K562 (cell line): ENCODE measurements at regions not wholly inside any gene's neighbourhood (a gene's known extent, or its start where the extent isn't known, plus 50 kb on each side); places are given as distances from the start of the nearest gene placed in this dataset.

Experiments used
- ATAC-seq: fragments of 200-7000 bp; cut with Tn5 transposase; 3 replicates; pipeline ENCODE4 v1.9.1; 2020; ENCODE audit warnings: moderate library complexity
- BruUV-seq: library from RNA; stranded (reverse); fragments of 400-500 nt; replicated peaks from 2 replicates; lab custom pipeline; 2021; lab: Mats Ljungman, UMichigan
- CTCF ChIA-PET: fragments of 300-600 bp; formaldehyde crosslinking; extraction: SDS; loops from one replicate; lab custom pipeline; 2021; ENCODE audit warnings: low intra/inter-chr PET ratio; lab: Yijun Ruan, JAX
- POLR2A ChIA-PET: fragments of 300-600, 350-650 bp; sonication (Branson Sonifier 250); formaldehyde crosslinking; extraction: SDS; loops from one replicate; lab custom pipeline; 2021; ENCODE audit warnings: antibody characterized with exemption, inconsistent platforms; lab: Yijun Ruan, JAX
- DNase-seq, 4 experiments: peaks; one replicate each; pipeline versions ENCODE4 v3.0.0 to v3.0.0-alpha.2; 2011 to 2018; ENCODE audit warnings: low spot score in 3 of 4, mixed read lengths in 3 of 4; ENCODE audit errors: extremely low read depth in 1 of 4
- FAIRE-seq: peaks from 2 replicates; lab custom pipeline; 2011; peaks lifted over from hg19 to GRCh38; lab: Jason Lieb, UNC
- H2AFZ ChIP-seq: 2 replicates; pipeline ENCODE4 v1.6.0; 2011; ENCODE audit warnings: low read depth, low read length, control low read depth, inconsistent platforms
- H3K27ac ChIP-seq: fragments of 200-600 bp; 3 replicates; pipeline ENCODE4 v1.8.0; 2011; ENCODE audit warnings: low read depth, mild to moderate bottlenecking, control low read depth, inconsistent platforms, low read length, moderate library complexity, mixed read lengths; ENCODE audit errors: extremely low read depth
- H3K27me3 ChIP-seq, 2 experiments: fragments of 300-600 bp in 1 of 2; 2 replicates in 1 of 2; 3 replicates in 1 of 2; pipeline versions ENCODE4 v1.6.0 to v1.8.0; 2011; ENCODE audit warnings: inconsistent platforms in 2 of 2, low read length in 2 of 2, mild to moderate bottlenecking in 1 of 2, mixed read lengths in 1 of 2, moderate library complexity in 1 of 2; ENCODE audit not compliant: control insufficient read depth in 2 of 2, insufficient read depth in 2 of 2
- H3K36me3 ChIP-seq: fragments of 300-600 bp; 3 replicates; pipeline ENCODE4 v1.8.0; 2011; ENCODE audit warnings: mild to moderate bottlenecking, low read length, inconsistent platforms; ENCODE audit not compliant: control insufficient read depth, insufficient read depth
- H3K4me1 ChIP-seq, 2 experiments: fragments of 200-600 bp in 1 of 2; replicated peaks in 1 of 2; 2 replicates in 1 of 2; 3 replicates in 1 of 2; pipeline versions ENCODE4 v1.5.1 to v1.8.0; 2011; ENCODE audit warnings: inconsistent platforms in 2 of 2, low read length in 2 of 2, mild to moderate bottlenecking in 1 of 2, mixed read lengths in 1 of 2, moderate library complexity in 1 of 2; ENCODE audit not compliant: control insufficient read depth in 2 of 2, insufficient read depth in 2 of 2
- H3K4me2 ChIP-seq: 2 replicates; pipeline ENCODE4 v1.6.1; 2011; ENCODE audit warnings: low read length, control low read depth, inconsistent platforms, mixed read lengths; ENCODE audit not compliant: insufficient read depth
- H3K4me3 ChIP-seq: fragments of 200-600 bp; sonication (generic), shearing (Covaris generic); 2 replicates; pipeline ENCODE4 v1.5.1; 2016; ENCODE audit warnings: control low read depth, inconsistent platforms
- H3K79me2 ChIP-seq: fragments of 200-600 bp; 3 replicates; pipeline ENCODE4 v1.8.0; 2011; ENCODE audit warnings: low read length, inconsistent platforms; ENCODE audit not compliant: control insufficient read depth, insufficient read depth
- H3K9ac ChIP-seq, 2 experiments: 2 replicates each; pipeline versions ENCODE4 v1.6.0 to v1.6.1; 2011; ENCODE audit warnings: low read depth in 2 of 2, low read length in 2 of 2, control low read depth in 1 of 2, inconsistent platforms in 1 of 2, mild to moderate bottlenecking in 1 of 2, mixed read lengths in 1 of 2; ENCODE audit not compliant: insufficient read depth in 1 of 2
- H3K9me1 ChIP-seq: one replicate; pipeline ENCODE4 v1.6.0; 2011; ENCODE audit warnings: inconsistent platforms, mild to moderate bottlenecking, low read length, moderate library complexity; ENCODE audit not compliant: control insufficient read depth, insufficient read depth
- H3K9me3 ChIP-seq: replicated peaks from 2 replicates; pipeline ENCODE4 v1.5.1; 2011; ENCODE audit warnings: low read depth, low read length, inconsistent platforms; ENCODE audit not compliant: control insufficient read depth, insufficient read depth
- H4K20me1 ChIP-seq: replicated peaks from 2 replicates; pipeline ENCODE4 v1.6.1; 2011; ENCODE audit warnings: low read length, inconsistent platforms, mixed read lengths; ENCODE audit not compliant: control insufficient read depth, insufficient read depth
- AFF4 ChIP-seq: sonication (generic); formaldehyde crosslinking; IDR thresholded peaks from 2 replicates; pipeline ENCODE4 v1.8.0; 2023; ENCODE audit warnings: mild to moderate bottlenecking, missing genetic modification reagents
- BACH1 ChIP-seq: fragments of 200-800 bp; sonication (Bioruptor generic); IDR thresholded peaks from 2 replicates; pipeline ENCODE4 v1.6.1; 2016; ENCODE audit warnings: missing genetic modification characterization, missing compliant biosample characterization
- BCL6 ChIP-seq: fragments of 250-450 bp; sonication (Bioruptor Pico); IDR thresholded peaks from 2 replicates; pipeline ENCODE4 v1.4.0; 2020
- CEBPB ChIP-seq: fragments of 450-650 bp; IDR thresholded peaks from 2 replicates; pipeline ENCODE4 v1.6.1; 2016; ENCODE audit warnings: missing genetic modification characterization, missing compliant biosample characterization
- MBD1 ChIP-seq: fragments of 250-450 bp; sonication (Bioruptor Pico); IDR thresholded peaks from 2 replicates; pipeline ENCODE4 v1.8.0; 2022; ENCODE audit warnings: inconsistent platforms
- MXI1 ChIP-seq: IDR thresholded peaks from 2 replicates; pipeline ENCODE4 v1.6.1; 2011; ENCODE audit warnings: low read depth, mild to moderate bottlenecking, improper control_type of control experiment, low read length
- NR3C1 ChIP-seq: sonication (generic); formaldehyde crosslinking; IDR thresholded peaks from 2 replicates; pipeline ENCODE4 v1.8.1; 2022; ENCODE audit warnings: missing genetic modification reagents
- RBM25 ChIP-seq: fragments of 200-400 bp; formaldehyde crosslinking; IDR thresholded peaks from 2 replicates; pipeline ENCODE4 v1.6.1; 2018; ENCODE audit warnings: low read length, low read depth, moderate library complexity; ENCODE audit not compliant: severe bottlenecking
- RFX1 ChIP-seq: fragments of 450-650 bp; IDR thresholded peaks from 2 replicates; pipeline ENCODE4 v1.6.1; 2016; ENCODE audit warnings: mild to moderate bottlenecking, moderate library complexity
- TCF7L2 ChIP-seq: fragments of 150-350 bp; IDR thresholded peaks from 2 replicates; pipeline ENCODE4 v1.6.1; 2016; ENCODE audit warnings: low read depth, mild to moderate bottlenecking, low read length, moderate library complexity
- TFAM ChIP-seq: fragments of 250-450 bp; sonication (Bioruptor Pico); conservative IDR thresholded peaks from 2 replicates; pipeline ENCODE4 v1.5.0; 2021; ENCODE audit warnings: mild to moderate bottlenecking, moderate library complexity
- ZBTB26 ChIP-seq: fragments of 450-650 bp; formaldehyde crosslinking; IDR thresholded peaks from 2 replicates; pipeline ENCODE4 v1.4.0; 2022; ENCODE audit warnings: missing genetic modification characterization
- WGBS: fragments of 100-300 bp; shearing (Covaris generic); methylation state at CpG from one replicate; pipeline ENCODE4 v1.1.6; 2016; ENCODE audit warnings: low coverage, mixed read lengths; ENCODE audit not compliant: insufficient coverage; ENCODE audit errors: missing lambda C conversion rate; 5-methylcytosine and 5-hydroxymethylcytosine counted together
- in situ Hi-C: fragments of 300-500 bp; cut with MboI; formaldehyde crosslinking; loops from 4 replicates; pipeline ENCODE4 v1.15.0; 2018; ENCODE audit warnings: inconsistent platforms, mixed read lengths
- intact Hi-C: fragments of 100-400 bp; cut with micrococcal nuclease; formaldehyde crosslinking; loops from 2 replicates; pipeline ENCODE4 v1.14.2; 2022

- ATAC-seq, result no peak
- in situ Hi-C loops, result no loop called here
- WGBS, result 0% methylated on average over 2 of the region's 2 CpGs
Observed at GRCh38 chr11:90330632-90331031, 107.8 kb upstream of the CHORDC1 start.

More at GRCh38 chr11:90330632-90331031, 107.8 kb upstream of the CHORDC1 start:
- Histone ChIP-seq H3K27me3 (no peaks in the 10 kb centered on the region), H3K9ac (no peak overlapping the region), H3K4me2 (no peak overlapping the region), H3K79me2 (no peaks in the 10 kb centered on the region), H2AFZ (no peak overlapping the region), H3K27ac (no peak overlapping the region), H3K4me1 (no peaks in the 10 kb centered on the region), H3K9me3 (no peaks in the 10 kb centered on the region), H3K4me3 (no peak overlapping the region), H3K9me1 (no peaks in the 10 kb centered on the region), H4K20me1 (no peaks in the 10 kb centered on the region), H3K36me3 (no peaks in the 10 kb centered on the region)
- CTCF ChIA-PET, result no interaction called here
- intact Hi-C loops, result loop anchor here (10.0 kb wide), 1 partner anchor 736 kb away; no protein-coding TSS in a partner anchor
- DNase-seq (no peak), FAIRE-seq (no peak)
- TF ChIP-seq RBM25 (no peak), MXI1 (no peak), BCL6 (CRISPR knock-in tag) (no peak), RFX1 (no peak), BACH1 (no peak), NR3C1 (no peak), ZBTB26 (no peak), AFF4 (CRISPR knock-in tag) (no peak), MBD1 (CRISPR knock-in tag) (no peak), TCF7L2 (no peak), CEBPB (tag) (no peak), TFAM (CRISPR knock-in tag) (no peak)
- POLR2A ChIA-PET, result no interaction called here
- BruUV-seq, result no TSS peak
